Small intestine (tissue), 7 donors: ENCODE measurements at regions not wholly inside any gene's neighbourhood (a gene's known extent, or its start where the extent isn't known, plus 50 kb on each side); places are given as distances from the start of the nearest gene placed in this dataset.

ENCODE experiments used
- DNase-seq, 2 donors: peaks; one replicate each; pipeline versions ENCODE4 v3.0.0 to v3.0.0-alpha.2; 2013
- FAIRE-seq: peaks from 2 replicates; lab custom pipeline; 2012; peaks lifted over from hg19 to GRCh38; lab: Jason Lieb, UNC
- H3K27ac ChIP-seq, 3 donors: one replicate each; pipeline ENCODE4 v1.5.1; 2013; ENCODE audit warnings: low read length in 2 of 3, mild to moderate bottlenecking in 2 of 3, control low read depth in 1 of 3, inconsistent platforms in 1 of 3, low read depth in 1 of 3, moderate library complexity in 1 of 3
- H3K27me3 ChIP-seq, 3 donors: one replicate each; pipeline ENCODE4 v1.6.1; 2013; ENCODE audit warnings: low read length in 3 of 3, inconsistent platforms in 1 of 3; ENCODE audit not compliant: control insufficient read depth in 3 of 3, insufficient read depth in 3 of 3
- H3K36me3 ChIP-seq, 3 donors: one replicate each; pipeline ENCODE4 v1.6.1; 2013; ENCODE audit warnings: low read length in 3 of 3, inconsistent platforms in 1 of 3, low read depth in 1 of 3, mild to moderate bottlenecking in 1 of 3, moderate library complexity in 1 of 3; ENCODE audit not compliant: control insufficient read depth in 3 of 3, insufficient read depth in 2 of 3
- H3K4me1 ChIP-seq, 3 donors: one replicate each; pipeline ENCODE4 v1.6.1; 2013; ENCODE audit warnings: low read length in 2 of 3, inconsistent platforms in 1 of 3, low read depth in 1 of 3, mild to moderate bottlenecking in 1 of 3, moderate library complexity in 1 of 3; ENCODE audit not compliant: control insufficient read depth in 3 of 3, insufficient read depth in 2 of 3
- H3K4me3 ChIP-seq, 3 donors: one replicate each; pipeline ENCODE4 v1.5.1; 2013; ENCODE audit warnings: low read length in 3 of 3, control low read depth in 1 of 3, inconsistent platforms in 1 of 3, low read depth in 1 of 3, mild to moderate bottlenecking in 1 of 3, moderate library complexity in 1 of 3
- H3K9me3 ChIP-seq, 2 donors: one replicate each; pipeline ENCODE4 v1.6.1; 2013; ENCODE audit warnings: low read depth in 1 of 2, low read length in 1 of 2; ENCODE audit not compliant: control insufficient read depth in 2 of 2, insufficient read depth in 1 of 2
- WGBS, 3 donors: extraction: QIAGEN DNeasy Blood & Tissue Kit; methylation state at CpG; one replicate each; pipeline ENCODE4 v1.1.7; 2013; 5-methylcytosine and 5-hydroxymethylcytosine counted together
- donor health status: healthy with polysubstance abuse.
- donor health status: control.
- donor health status: control.
- donor health status: Bipolar disorder and iron deficiency.
- donor health status: healthy.

GRCh38 chr15:96123630-96124187 is 206.8 kb upstream of the NR2F2 start:
- Histone ChIP-seq H3K27ac (no peak overlapping the region), H3K27me3 (no peaks in the 10 kb centered on the region), H3K36me3 (no peaks in the 10 kb centered on the region), H3K4me1 (peaks cover 0 to 5% (median 0%) of the 10 kb centered on the region in 3 donors), H3K9me3 (no peaks in the 10 kb centered on the region), H3K4me3 (no peak overlapping the region)
- FAIRE-seq: no peak
- 9 to 47% (median 24%) methylated on average over 5 of the region's 5 CpGs for WGBS, 3 donors
- peak in 1 of 2 donors; percentile 47 for DNase-seq

DNA sequence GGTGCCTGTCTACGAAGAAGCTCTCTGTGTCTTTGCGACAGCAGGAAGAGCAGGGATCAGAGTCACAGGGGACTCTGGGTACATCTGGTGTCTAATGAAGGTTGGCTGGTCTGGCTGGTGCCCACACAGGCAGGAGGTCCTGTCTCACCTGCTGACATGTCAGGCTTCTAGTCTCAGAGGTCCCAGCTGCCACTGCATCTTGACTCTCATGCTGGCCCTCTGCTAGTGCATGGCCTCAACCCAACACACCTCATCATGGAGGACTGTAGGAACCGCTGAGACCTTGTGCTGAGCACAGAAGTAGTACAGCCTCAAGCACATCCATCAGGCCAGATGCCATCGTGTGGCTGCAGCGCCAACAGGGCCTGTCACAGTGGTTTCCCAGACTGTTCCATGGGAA is 206.1 kb upstream of the NR2F2 start:
- 93 to 97% (median 96%) methylated on average over 5 of the region's 5 CpGs for WGBS, 3 donors

GRCh38 chr15:96125721-96126415 is 204.6 kb upstream of the NR2F2 start:
- Histone ChIP-seq H3K4me1 (peaks cover 0 to 5% (median 0%) of the 10 kb centered on the region in 3 donors), H3K9me3 (no peaks in the 10 kb centered on the region), H3K27ac (no peak overlapping the region), H3K36me3 (no peaks in the 10 kb centered on the region), H3K4me3 (no peak overlapping the region), H3K27me3 (no peaks in the 10 kb centered on the region)
- FAIRE-seq: no peak
- no peak for DNase-seq
- 85 to 89% (median 88%) methylated on average over 5 of the region's 5 CpGs for WGBS, 3 donors

More for the DNA sequence above, 206.1 kb upstream of the NR2F2 start:
- no peaks in the 10 kb centered on the region for H3K9me3 ChIP-seq
- FAIRE-seq: no peak
- no peak overlapping the region for H3K4me3 ChIP-seq
- peaks cover 0 to 5% (median 0%) of the 10 kb centered on the region in 3 donors for H3K4me1 ChIP-seq
- H3K27ac ChIP-seq: no peak overlapping the region
- no peaks in the 10 kb centered on the region for H3K36me3 ChIP-seq
- no peak for DNase-seq
- H3K27me3 ChIP-seq: no peaks in the 10 kb centered on the region

DNA sequence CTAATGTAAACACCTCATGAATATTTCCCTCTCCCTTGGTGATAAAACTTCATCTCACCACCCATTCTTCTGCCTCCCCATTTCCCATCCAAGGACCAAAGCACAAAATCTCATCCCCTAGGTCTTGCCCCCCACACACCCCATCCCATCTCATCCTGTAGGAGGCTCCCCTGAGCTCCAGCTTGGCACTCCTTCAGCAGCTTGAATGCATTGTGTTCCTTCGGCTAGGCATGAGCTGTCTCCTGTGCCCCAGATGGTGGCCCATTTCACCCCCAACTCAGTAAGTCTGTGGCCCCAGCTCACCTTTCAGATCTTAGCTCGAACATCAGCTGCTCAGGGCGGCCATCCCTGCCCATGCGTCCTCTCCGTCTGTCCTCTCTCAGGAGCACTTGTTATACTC is 203.6 kb upstream of the NR2F2 start:
- Histone ChIP-seq H3K36me3 (no peaks in the 10 kb centered on the region), H3K27ac (no peak overlapping the region), H3K4me1 (peaks cover 0 to 5% (median 0%) of the 10 kb centered on the region in 3 donors), H3K9me3 (no peaks in the 10 kb centered on the region), H3K27me3 (no peaks in the 10 kb centered on the region), H3K4me3 (no peak overlapping the region)
- no peak for DNase-seq
- WGBS, 3 donors: 93 to 95% (median 95%) methylated on average over 5 of the region's 5 CpGs
- FAIRE-seq: no peak

- Histone ChIP-seq H3K36me3 (no peaks in the 10 kb centered on the region), H3K27ac (no peak overlapping the region), H3K4me3 (no peak overlapping the region), H3K27me3 (no peaks in the 10 kb centered on the region), H3K4me1 (no peaks in the 10 kb centered on the region), H3K9me3 (no peaks in the 10 kb centered on the region)
- FAIRE-seq (no peak), DNase-seq (no peak)
- WGBS, 3 donors: 19 to 21% (median 19%) methylated on average over 1 of the region's 1 CpG
Measured at GRCh38 chr15:96130734-96131133, 199.8 kb upstream of the NR2F2 start.

- H3K4me3 ChIP-seq: no peak overlapping the region
- WGBS, 3 donors: 76 to 84% (median 78%) methylated on average over 1 of the region's 1 CpG
- H3K4me1 ChIP-seq: no peaks in the 10 kb centered on the region
- H3K27me3 ChIP-seq: no peaks in the 10 kb centered on the region
- DNase-seq (no peak), FAIRE-seq (no peak)
- H3K27ac ChIP-seq: no peak overlapping the region
- no peaks in the 10 kb centered on the region for H3K36me3 ChIP-seq
- H3K9me3 ChIP-seq: no peaks in the 10 kb centered on the region
Measured at GRCh38 chr15:96132126-96132525, 198.4 kb upstream of the NR2F2 start.

GRCh38 chr15:96135166-96136093 is 195.1 kb upstream of the NR2F2 start:
- no peak for DNase-seq
- Histone ChIP-seq H3K4me3 (no peak overlapping the region), H3K27me3 (no peaks in the 10 kb centered on the region), H3K27ac (no peak overlapping the region), H3K9me3 (no peaks in the 10 kb centered on the region), H3K36me3 (no peaks in the 10 kb centered on the region), H3K4me1 (no peaks in the 10 kb centered on the region)
- no peak for FAIRE-seq
- 90 to 93% (median 92%) methylated on average over 33 to 36 of the region's 36 CpGs for WGBS, 3 donors

DNA sequence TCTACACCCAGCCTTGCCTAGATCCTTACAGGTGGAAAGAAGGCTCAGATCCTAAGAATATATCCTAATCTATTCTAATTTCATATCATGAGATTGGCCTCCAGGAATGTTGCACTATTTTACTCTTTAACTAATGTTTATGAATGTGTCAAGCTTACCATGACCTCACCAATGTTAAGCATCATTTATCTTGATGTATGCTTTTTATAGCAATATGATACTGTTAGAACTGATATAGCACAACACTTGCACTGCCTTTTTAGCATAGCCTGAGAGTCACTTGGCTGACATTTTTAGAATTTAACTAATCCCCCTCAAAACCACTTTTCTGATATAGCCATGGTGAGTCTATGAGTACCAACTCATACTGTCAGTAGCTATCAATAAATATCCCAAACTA is 191.5 kb upstream of the NR2F2 start:
- Histone ChIP-seq H3K4me3 (no peak overlapping the region), H3K27ac (no peak overlapping the region), H3K9me3 (no peaks in the 10 kb centered on the region), H3K27me3 (no peaks in the 10 kb centered on the region), H3K4me1 (no peaks in the 10 kb centered on the region), H3K36me3 (no peaks in the 10 kb centered on the region)
- no peak for FAIRE-seq
- DNase-seq: no peak
